Erythroblast (primary cell): ENCODE measurements at regions not wholly inside any gene's neighbourhood (a gene's known extent, or its start where the extent isn't known, plus 50 kb on each side); places are given as distances from the start of the nearest gene placed in this dataset.

Experiments
- GATA1 ChIP-seq: IDR thresholded peaks from 2 replicates; pipeline ENCODE4 v1.6.1; 2011; ENCODE audit warnings: low read depth, mild to moderate bottlenecking, control low read depth, low read length, moderate library complexity
- POLR2A ChIP-seq: IDR thresholded peaks from 2 replicates; pipeline ENCODE4 v1.6.1; 2011; ENCODE audit warnings: mild to moderate bottlenecking, low read length

GRCh38 chr2:13212115-13212514, 495.4 kb downstream of the TRIB2 start:
- TF ChIP-seq POLR2A (no peak), GATA1 (no peak)
